Progenitor cell of endocrine pancreas (in vitro differentiated cells): ENCODE measurements at regions not wholly inside any gene's neighbourhood (a gene's known extent, or its start where the extent isn't known, plus 50 kb on each side); places are given as distances from the start of the nearest gene placed in this dataset.

Source experiments
- DNase-seq: peaks from one replicate; pipeline ENCODE4 v3.0.0; 2021; ENCODE audit warnings: low spot score; ENCODE audit not compliant: unreplicated experiment
- H3K27ac Mint-ChIP-seq: 2 replicates; pipeline ENCODE4 v1.8.0; 2021; ENCODE audit warnings: mild to moderate bottlenecking, moderate library complexity, mixed read lengths
- H3K27me3 Mint-ChIP-seq: 2 replicates; pipeline ENCODE4 v1.8.0; 2021; ENCODE audit warnings: mixed read lengths
- H3K36me3 Mint-ChIP-seq: 2 replicates; pipeline ENCODE4 v1.8.0; 2022; ENCODE audit warnings: mixed read lengths; ENCODE audit not compliant: insufficient read depth
- H3K4me1 Mint-ChIP-seq: 2 replicates; pipeline ENCODE4 v1.8.0; 2021; ENCODE audit warnings: low read depth, mixed read lengths
- H3K4me3 Mint-ChIP-seq: 2 replicates; pipeline ENCODE4 v1.8.0; 2021; ENCODE audit warnings: low read depth, mild to moderate bottlenecking, moderate library complexity, mixed read lengths
- H3K9me3 Mint-ChIP-seq: 2 replicates; pipeline ENCODE4 v1.8.0; 2021; ENCODE audit warnings: low read depth, mixed read lengths
- TF ChIP-seq, protein P1 (sequence below): fragments of 200-600 bp; sonication (generic); IDR thresholded peaks from one replicate; pipeline ENCODE4 v1.5.0; 2021; ENCODE audit warnings: antibody characterized with exemption, mild to moderate bottlenecking; ENCODE audit not compliant: unreplicated experiment

DNA sequence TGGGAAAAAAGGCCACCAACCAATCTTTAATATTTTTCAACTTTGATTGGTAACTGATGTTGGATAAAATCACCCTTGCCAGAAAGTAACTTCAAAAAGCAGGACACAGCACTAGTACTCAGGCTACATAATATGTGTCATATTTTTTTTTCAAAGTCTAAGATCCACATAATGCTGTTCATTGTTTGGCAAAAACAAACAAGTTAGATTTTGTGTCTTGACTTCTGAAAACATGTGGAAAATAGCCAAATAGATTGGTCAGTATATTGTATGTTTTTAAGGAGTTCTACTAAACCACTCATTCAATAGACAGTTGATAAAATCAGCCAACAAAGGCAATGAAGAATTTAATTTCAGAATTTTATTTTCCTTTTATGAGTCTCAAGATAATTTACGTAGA, 111.7 kb upstream of the CCDC54 start:
- Mint-ChIP-seq H3K4me1 (peaks cover 17% of the 10 kb centered on the region), H3K4me3 (no peak overlapping the region), H3K9me3 (no peaks in the 10 kb centered on the region), H3K36me3 (no peaks in the 10 kb centered on the region), H3K27me3 (no peaks in the 10 kb centered on the region), H3K27ac (no peak overlapping the region)
- TF ChIP-seq, protein P1, sequence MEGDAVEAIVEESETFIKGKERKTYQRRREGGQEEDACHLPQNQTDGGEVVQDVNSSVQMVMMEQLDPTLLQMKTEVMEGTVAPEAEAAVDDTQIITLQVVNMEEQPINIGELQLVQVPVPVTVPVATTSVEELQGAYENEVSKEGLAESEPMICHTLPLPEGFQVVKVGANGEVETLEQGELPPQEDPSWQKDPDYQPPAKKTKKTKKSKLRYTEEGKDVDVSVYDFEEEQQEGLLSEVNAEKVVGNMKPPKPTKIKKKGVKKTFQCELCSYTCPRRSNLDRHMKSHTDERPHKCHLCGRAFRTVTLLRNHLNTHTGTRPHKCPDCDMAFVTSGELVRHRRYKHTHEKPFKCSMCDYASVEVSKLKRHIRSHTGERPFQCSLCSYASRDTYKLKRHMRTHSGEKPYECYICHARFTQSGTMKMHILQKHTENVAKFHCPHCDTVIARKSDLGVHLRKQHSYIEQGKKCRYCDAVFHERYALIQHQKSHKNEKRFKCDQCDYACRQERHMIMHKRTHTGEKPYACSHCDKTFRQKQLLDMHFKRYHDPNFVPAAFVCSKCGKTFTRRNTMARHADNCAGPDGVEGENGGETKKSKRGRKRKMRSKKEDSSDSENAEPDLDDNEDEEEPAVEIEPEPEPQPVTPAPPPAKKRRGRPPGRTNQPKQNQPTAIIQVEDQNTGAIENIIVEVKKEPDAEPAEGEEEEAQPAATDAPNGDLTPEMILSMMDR: no peak
- DNase-seq: no peak

DNA sequence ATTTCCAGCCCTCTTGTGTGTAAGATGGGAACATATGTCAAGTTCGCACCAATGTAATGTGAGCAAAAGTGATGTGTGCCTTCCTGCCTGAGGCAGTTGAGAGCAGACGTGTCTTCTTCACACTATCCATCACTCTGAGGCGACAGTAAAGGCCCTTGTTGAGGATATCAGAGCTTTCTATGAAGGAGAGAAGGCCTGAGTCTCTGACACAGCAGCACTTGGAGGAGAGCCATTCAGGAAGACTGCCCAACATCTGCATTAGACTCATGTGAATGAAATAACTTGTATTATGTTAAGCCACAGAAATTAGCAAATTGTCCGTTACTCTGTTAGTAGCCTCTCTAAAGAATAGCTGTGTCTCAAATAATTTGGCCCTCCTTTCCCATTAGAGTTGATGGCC, 108.8 kb upstream of the CCDC54 start:
- Mint-ChIP-seq H3K27ac (no peak overlapping the region), H3K4me1 (peaks cover 16% of the 10 kb centered on the region), H3K4me3 (no peak overlapping the region), H3K27me3 (no peaks in the 10 kb centered on the region), H3K36me3 (no peaks in the 10 kb centered on the region), H3K9me3 (no peaks in the 10 kb centered on the region)
- no peak for DNase-seq
- TF ChIP-seq, protein P1: no peak

DNA sequence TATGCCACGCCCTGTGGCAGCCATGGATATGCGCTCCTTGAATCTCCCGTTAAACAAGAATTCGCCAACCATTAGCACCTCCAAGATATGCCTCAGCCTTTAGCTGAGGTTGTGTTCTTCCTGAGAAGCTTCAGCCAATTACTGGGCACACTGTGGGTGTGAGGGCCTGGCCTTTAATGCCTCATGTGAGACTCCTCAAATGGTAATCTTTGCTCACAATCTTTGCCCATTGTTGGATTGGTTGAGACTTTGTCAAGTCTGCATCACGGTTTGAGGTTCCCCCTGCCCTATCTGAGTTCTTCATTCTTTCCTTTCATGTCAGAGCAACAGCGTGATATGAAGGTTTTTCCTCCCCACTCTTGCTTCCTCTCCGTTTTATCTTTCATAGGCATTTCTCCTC, 108.1 kb upstream of the CCDC54 start:
- no peaks in the 10 kb centered on the region for H3K9me3 Mint-ChIP-seq
- DNase-seq: no peak
- TF ChIP-seq, protein P1: no peak
- no peaks in the 10 kb centered on the region for H3K27me3 Mint-ChIP-seq
- H3K4me1 Mint-ChIP-seq: peaks cover 11% of the 10 kb centered on the region
- no peak overlapping the region for H3K27ac Mint-ChIP-seq
- H3K4me3 Mint-ChIP-seq: no peak overlapping the region
- H3K36me3 Mint-ChIP-seq: no peaks in the 10 kb centered on the region

DNA sequence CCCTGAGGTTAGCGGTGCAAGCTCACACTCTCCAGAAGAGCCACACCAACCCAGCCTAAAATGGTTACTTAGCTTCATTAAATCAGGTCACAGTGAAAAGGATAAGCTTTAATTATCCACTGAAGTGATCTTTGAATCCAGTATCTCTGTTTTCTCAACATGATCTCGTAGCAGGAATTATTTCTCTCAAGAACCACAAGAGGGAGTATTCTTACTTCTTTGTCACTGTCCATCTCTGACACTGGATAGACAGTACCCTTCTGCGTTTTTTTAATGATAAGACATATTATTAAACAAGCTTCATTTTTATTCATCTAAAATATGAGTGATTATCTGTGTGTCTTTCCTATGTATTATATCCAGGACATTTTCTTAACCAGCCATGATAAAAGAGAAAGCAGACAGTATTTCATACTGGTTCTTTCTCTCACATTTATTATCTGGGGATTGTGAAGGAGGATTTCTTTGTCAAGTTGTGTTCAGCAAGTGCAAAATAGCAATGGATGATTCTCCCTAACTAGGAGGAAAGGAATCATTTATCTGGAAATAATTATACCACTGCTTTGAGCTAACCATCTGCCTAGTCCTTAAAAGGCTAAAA, 105.4 kb upstream of the CCDC54 start:
- TF ChIP-seq, protein P1: peak; percentile 74
- Mint-ChIP-seq H3K4me1 (no peaks in the 10 kb centered on the region), H3K36me3 (no peaks in the 10 kb centered on the region), H3K4me3 (no peak overlapping the region), H3K9me3 (no peaks in the 10 kb centered on the region), H3K27me3 (no peaks in the 10 kb centered on the region), H3K27ac (no peak overlapping the region)
- no peak for DNase-seq

DNA sequence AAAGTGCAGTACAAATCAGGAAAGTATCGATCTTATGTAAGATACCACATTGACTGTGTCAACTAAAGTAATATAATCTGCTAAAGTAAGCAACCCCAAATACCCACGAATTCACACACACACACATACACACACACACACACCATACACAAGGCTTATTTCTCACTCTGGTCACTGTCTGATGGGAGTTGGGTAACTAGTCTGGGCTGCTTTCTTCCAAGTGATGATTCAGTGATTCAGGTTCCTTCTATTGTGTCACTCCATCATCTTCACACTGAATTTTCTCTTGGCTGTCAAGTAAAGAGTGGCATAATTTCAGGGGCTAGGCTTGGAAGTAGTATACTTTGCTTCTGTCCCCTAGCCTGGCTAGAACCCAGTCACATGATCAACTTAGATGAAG, 104.8 kb upstream of the CCDC54 start:
- TF ChIP-seq, protein P1: no peak
- Mint-ChIP-seq H3K27me3 (no peaks in the 10 kb centered on the region), H3K9me3 (no peaks in the 10 kb centered on the region), H3K4me1 (no peaks in the 10 kb centered on the region), H3K4me3 (no peak overlapping the region), H3K36me3 (no peaks in the 10 kb centered on the region), H3K27ac (no peak overlapping the region)
- no peak for DNase-seq
